GM12878 (cell line): ENCODE measurements at regions not wholly inside any gene's neighbourhood (a gene's known extent, or its start where the extent isn't known, plus 50 kb on each side); places are given as distances from the start of the nearest gene placed in this dataset.

Experiments
- ATAC-seq: fragments of 200-7000 bp; cut with Tn5 transposase; 3 replicates; pipeline ENCODE4 v1.9.1; 2020; ENCODE audit warnings: mild to moderate bottlenecking, moderate library complexity
- BruUV-seq: library from RNA; stranded (reverse); fragments of 400-500 nt; replicated peaks from 2 replicates; lab custom pipeline; 2021; lab: Mats Ljungman, UMichigan
- CTCF ChIA-PET: fragments of 300-600 bp; sonication (Branson Sonifier 250); formaldehyde crosslinking; extraction: SDS; loops from one replicate; lab custom pipeline; 2021; ENCODE audit warnings: inconsistent platforms; lab: Yijun Ruan, JAX
- POLR2A ChIA-PET: fragments of 350-600 bp; formaldehyde crosslinking; extraction: SDS; loops from one replicate; lab custom pipeline; 2021; ENCODE audit warnings: inconsistent platforms; lab: Charles Lee
- RAD21 ChIA-PET: fragments of 300-600 bp; sonication (Branson Sonifier 250); formaldehyde crosslinking; loops from one replicate; lab custom pipeline; 2023; ENCODE audit warnings: antibody characterized with exemption; ENCODE audit not compliant: unreplicated experiment; lab: Charles Lee
- SMC1A ChIA-PET: fragments of 300-600 bp; sonication (Branson Sonifier 250); formaldehyde crosslinking; loops from one replicate; lab custom pipeline; 2023; ENCODE audit not compliant: unreplicated experiment, uncharacterized antibody; lab: Charles Lee
- DNase-seq: peaks from one replicate; pipeline ENCODE4 v3.0.0-alpha.2; 2011; ENCODE audit warnings: low read depth, low spot score
- FAIRE-seq: peaks from 3 replicates; lab custom pipeline; 2011; peaks lifted over from hg19 to GRCh38; lab: Jason Lieb, UNC
- H2AFZ ChIP-seq: 2 replicates; pipeline ENCODE4 v1.6.0; 2011; ENCODE audit warnings: low read depth, low read length, control low read depth; ENCODE audit not compliant: control insufficient read depth
- H3K27ac ChIP-seq: 2 replicates; pipeline ENCODE4 v1.5.1; 2011; ENCODE audit warnings: control low read depth; ENCODE audit not compliant: control insufficient read depth, insufficient read depth
- H3K27me3 ChIP-seq, 2 experiments: replicated peaks in 1 of 2; 2 replicates each; pipeline versions ENCODE4 v1.6.0 to v1.6.1; 2011; ENCODE audit warnings: low read length in 1 of 2; ENCODE audit not compliant: control insufficient read depth in 2 of 2, insufficient read depth in 2 of 2
- H3K36me3 ChIP-seq, 2 experiments: 2 replicates each; pipeline ENCODE4 v1.5.1; 2011; ENCODE audit warnings: low read length in 1 of 2; ENCODE audit not compliant: control insufficient read depth in 2 of 2, insufficient read depth in 2 of 2
- H3K4me1 ChIP-seq: 2 replicates; pipeline ENCODE4 v1.6.1; 2011; ENCODE audit warnings: mild to moderate bottlenecking, low read length, moderate library complexity, mixed read lengths; ENCODE audit not compliant: control insufficient read depth, insufficient read depth
- H3K4me2 ChIP-seq: 2 replicates; pipeline ENCODE4 v1.6.0; 2011; ENCODE audit warnings: control low read depth; ENCODE audit not compliant: control insufficient read depth, insufficient read depth
- H3K4me3 ChIP-seq: fragments of 200-600 bp; sonication (generic); 2 replicates; pipeline ENCODE4 v1.5.1; 2016
- H3K79me2 ChIP-seq: 2 replicates; pipeline ENCODE4 v1.6.0; 2011; ENCODE audit warnings: low read length; ENCODE audit not compliant: control insufficient read depth, insufficient read depth
- H3K9ac ChIP-seq: 2 replicates; pipeline ENCODE4 v1.8.0; 2011; ENCODE audit warnings: low read length, control low read depth, mixed read lengths; ENCODE audit not compliant: control insufficient read depth, insufficient read depth
- H3K9me3 ChIP-seq: replicated peaks from 3 replicates; pipeline ENCODE4 v1.5.1; 2011; ENCODE audit warnings: mild to moderate bottlenecking, low read length; ENCODE audit not compliant: control insufficient read depth, insufficient read depth
- H4K20me1 ChIP-seq: 2 replicates; pipeline ENCODE4 v1.6.0; 2011; ENCODE audit not compliant: control insufficient read depth, insufficient read depth
- BCL11A ChIP-seq: IDR thresholded peaks from 2 replicates; pipeline ENCODE4 v1.6.1; 2011; ENCODE audit warnings: low read depth, low read length
- BCLAF1 ChIP-seq: fragments of 450-650 bp; IDR thresholded peaks from 2 replicates; pipeline ENCODE4 v1.6.1; 2017; ENCODE audit warnings: antibody characterized with exemption, mild to moderate bottlenecking, moderate library complexity
- MEF2B ChIP-seq: fragments of 450-650 bp; IDR thresholded peaks from 2 replicates; pipeline ENCODE4 v1.6.1; 2018; ENCODE audit warnings: mild to moderate bottlenecking, moderate library complexity; ENCODE audit not compliant: partially characterized antibody, poor library complexity, severe bottlenecking
- PML ChIP-seq: IDR thresholded peaks from 2 replicates; pipeline ENCODE4 v1.6.1; 2012; ENCODE audit warnings: low read length, inconsistent platforms
- RAD21 ChIP-seq: IDR thresholded peaks from 2 replicates; pipeline ENCODE4 v1.6.1; 2011; ENCODE audit warnings: mild to moderate bottlenecking, low read depth, low read length, moderate library complexity; ENCODE audit not compliant: insufficient read depth
- RELA ChIP-seq: fragments of 450-650 bp; IDR thresholded peaks from 2 replicates; pipeline ENCODE4 v1.8.0; 2014; ENCODE audit warnings: borderline replicate concordance; ENCODE audit not compliant: partially characterized antibody
- RFX5 ChIP-seq: IDR thresholded peaks from 2 replicates; pipeline ENCODE4 v1.6.1; 2011; ENCODE audit warnings: low read depth, low read length, improper control_type of control experiment
- SIX5 ChIP-seq: IDR thresholded peaks from 2 replicates; pipeline ENCODE4 v1.6.1; 2011; ENCODE audit warnings: mild to moderate bottlenecking, low read depth, low read length, moderate library complexity; ENCODE audit not compliant: severe bottlenecking
- SKIL ChIP-seq: fragments of 450-650 bp; IDR thresholded peaks from 2 replicates; pipeline ENCODE4 v1.6.1; 2017; ENCODE audit warnings: mild to moderate bottlenecking, low read depth, inconsistent platforms; ENCODE audit not compliant: poor library complexity, severe bottlenecking
- SREBF1 ChIP-seq: IDR thresholded peaks from 2 replicates; pipeline ENCODE4 v1.6.1; 2012; ENCODE audit warnings: mild to moderate bottlenecking, low read length
- ZBTB4 ChIP-seq: fragments of 450-650 bp; formaldehyde crosslinking; IDR thresholded peaks from 2 replicates; pipeline ENCODE4 v1.4.0; 2022; ENCODE audit warnings: mild to moderate bottlenecking, moderate library complexity
- WGBS: methylation state at CpG from one replicate; pipeline ENCODE4 v1.1.6; 2016; ENCODE audit warnings: low lambda C conversion rate; ENCODE audit not compliant: insufficient replicate concordance, insufficient coverage; ENCODE audit errors: missing lambda C conversion rate; 5-methylcytosine and 5-hydroxymethylcytosine counted together
- in situ Hi-C: fragments of 300-500 bp; cut with MboI; formaldehyde crosslinking; loops from 9 replicates; pipeline ENCODE4 v1.14.3; 2018; ENCODE audit warnings: mixed read lengths
- intact Hi-C: fragments of 100-400 bp; cut with micrococcal nuclease; formaldehyde crosslinking; loops from one replicate; pipeline ENCODE4 v1.14.2; 2022; ENCODE audit not compliant: unreplicated experiment

- in situ Hi-C loops, result no loop called here
- BruUV-seq, result no TSS peak
Measured at GRCh38 chr5:51694826-51695225, 311.6 kb downstream of the ISL1 start.

More at GRCh38 chr5:51694826-51695225, 311.6 kb downstream of the ISL1 start:
- RAD21 ChIA-PET, result no interaction called here
- no peaks in the 10 kb centered on the region for H3K27me3 ChIP-seq
- no peak for FAIRE-seq
- H3K4me3 ChIP-seq, result no peak overlapping the region
- no peak overlapping the region for H3K4me2 ChIP-seq
- no peak overlapping the region for H3K9ac ChIP-seq
- H2AFZ ChIP-seq, result no peak overlapping the region
- no peak for ATAC-seq
- CTCF ChIA-PET, result no interaction called here
- SMC1A ChIA-PET, result no interaction called here
- intact Hi-C loops, result no loop called here
- no peak for DNase-seq
- WGBS, result 23% methylated on average over 2 of the region's 2 CpGs
- H4K20me1 ChIP-seq, result no peaks in the 10 kb centered on the region
- POLR2A ChIA-PET, result no interaction called here
- H3K9me3 ChIP-seq, result no peaks in the 10 kb centered on the region
- no peaks in the 10 kb centered on the region for H3K4me1 ChIP-seq
- no peak for TF ChIP-seq BCLAF1
- no peak for TF ChIP-seq RELA
- no peak for TF ChIP-seq RAD21
- no peak for TF ChIP-seq SIX5
- no peak for TF ChIP-seq PML
- TF ChIP-seq MEF2B, result no peak
- TF ChIP-seq SREBF1, result no peak
- TF ChIP-seq ZBTB4, result no peak
- TF ChIP-seq BCL11A, result no peak
- TF ChIP-seq SKIL, result no peak
- TF ChIP-seq RFX5, result no peak
- no peaks in the 10 kb centered on the region for H3K36me3 ChIP-seq
- no peaks in the 10 kb centered on the region for H3K79me2 ChIP-seq
- no peak overlapping the region for H3K27ac ChIP-seq
